Stimulated activated CD4-positive, alpha-beta T cell treated with anti-CD3 and anti-CD28 coated beads, Interleukin-12 subunit alpha, Interleukin-12 subunit beta, amount 100 ng/mL, for 24 hours (primary cell): ENCODE measurements at regions not wholly inside any gene's neighbourhood (a gene's known extent, or its start where the extent isn't known, plus 50 kb on each side); places are given as distances from the start of the nearest gene placed in this dataset.
"Not testable (repeated sequence)": the region's sequence is repeated elsewhere in the genome, so short reads cannot be mapped to it uniquely, and the experiment has no call there.

Source experiments
- DNase-seq, 2 experiments: peaks; one replicate each; pipeline ENCODE4 v3.0.0-alpha.2; 2020; ENCODE audit warnings: low read depth in 2 of 2

DNA sequence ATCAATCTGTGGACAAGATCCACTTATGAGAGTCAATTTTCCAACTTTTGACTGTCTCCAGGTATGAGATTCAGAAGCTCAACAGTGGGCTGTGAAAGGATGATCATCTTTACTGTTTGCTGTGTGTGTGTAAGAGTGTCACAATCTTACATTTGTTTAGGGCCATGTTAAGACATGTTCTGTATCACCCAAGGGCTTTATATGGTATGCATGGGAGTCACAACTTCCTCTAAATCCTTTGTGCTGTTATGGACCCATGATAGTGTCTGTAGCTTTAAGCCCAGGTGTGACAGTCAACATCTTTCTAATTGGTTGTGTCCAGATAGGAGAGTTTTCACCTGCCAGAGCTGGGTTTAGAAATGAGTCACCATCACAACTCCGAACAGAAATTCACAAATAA lies 70.2 kb downstream of the ZNF726 start:
- DNase-seq, result not testable (repeated sequence)

DNA sequence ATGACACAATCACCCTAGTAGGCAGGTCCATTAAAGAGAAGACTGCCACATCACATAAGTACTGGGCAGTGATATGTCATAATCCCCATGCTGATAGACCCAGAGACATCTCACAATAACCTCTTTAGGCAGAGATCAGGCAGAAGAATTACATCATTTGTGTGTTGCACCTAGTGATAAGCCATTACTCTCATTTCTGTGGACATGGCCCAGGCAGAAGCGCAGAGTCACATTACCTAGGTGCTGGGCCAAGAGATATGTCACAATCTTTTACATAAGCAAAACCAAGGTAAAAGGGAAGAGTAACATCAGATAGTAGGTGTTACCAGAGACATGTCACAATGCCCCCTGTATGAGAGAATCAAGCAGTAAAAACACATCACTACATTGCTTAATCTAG lies 71.9 kb downstream of the ZNF726 start:
- no peak for DNase-seq

DNA sequence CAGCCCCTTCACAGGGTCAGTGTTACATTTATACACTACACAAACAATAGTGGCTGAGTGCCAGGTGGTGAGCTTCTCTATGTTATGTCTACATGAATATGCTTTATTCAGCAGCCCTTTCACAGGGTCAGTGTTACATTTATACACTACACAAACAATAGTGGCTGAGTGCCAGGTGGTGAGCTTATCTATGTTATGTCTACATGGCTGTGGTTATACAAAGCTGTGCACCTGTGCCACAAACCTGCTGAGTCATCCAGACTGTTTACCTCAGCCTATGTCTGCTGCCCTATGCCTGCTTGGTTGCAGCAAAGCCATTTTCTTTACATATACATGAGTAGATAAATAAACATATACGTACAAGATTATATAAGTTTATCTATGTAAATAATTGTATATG lies 76.5 kb downstream of the ZNF726 start:
- DNase-seq, result no peak

- no peak for DNase-seq
These were observed 77.7 kb downstream of the ZNF726 start for GRCh38 chr19:23992348-23992747.

DNA sequence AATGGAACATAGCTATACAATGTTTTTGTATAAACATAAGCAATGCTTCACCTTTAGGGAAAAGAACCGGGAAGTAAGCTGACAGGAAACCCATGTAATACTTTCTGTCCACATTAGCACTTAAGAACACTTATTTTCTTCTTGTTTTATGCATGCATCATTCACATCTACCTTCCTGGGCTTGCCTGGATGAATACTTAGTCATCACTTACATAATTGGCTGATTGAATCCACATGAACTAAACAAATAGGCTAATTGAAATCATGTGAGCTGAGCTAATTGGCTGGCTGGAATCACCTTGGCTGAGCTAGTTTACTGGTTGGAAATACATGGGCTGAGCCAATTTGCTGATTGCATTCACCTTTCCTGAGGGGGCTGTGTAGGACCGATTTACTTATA lies 78.8 kb downstream of the ZNF726 start:
- DNase-seq, result no peak

- no peak for DNase-seq
These were observed 81.9 kb downstream of the ZNF726 start for GRCh38 chr19:23996549-23996948.

- DNase-seq, result no peak
These were observed 83.9 kb downstream of the ZNF726 start for GRCh38 chr19:23998568-23998967.

DNA sequence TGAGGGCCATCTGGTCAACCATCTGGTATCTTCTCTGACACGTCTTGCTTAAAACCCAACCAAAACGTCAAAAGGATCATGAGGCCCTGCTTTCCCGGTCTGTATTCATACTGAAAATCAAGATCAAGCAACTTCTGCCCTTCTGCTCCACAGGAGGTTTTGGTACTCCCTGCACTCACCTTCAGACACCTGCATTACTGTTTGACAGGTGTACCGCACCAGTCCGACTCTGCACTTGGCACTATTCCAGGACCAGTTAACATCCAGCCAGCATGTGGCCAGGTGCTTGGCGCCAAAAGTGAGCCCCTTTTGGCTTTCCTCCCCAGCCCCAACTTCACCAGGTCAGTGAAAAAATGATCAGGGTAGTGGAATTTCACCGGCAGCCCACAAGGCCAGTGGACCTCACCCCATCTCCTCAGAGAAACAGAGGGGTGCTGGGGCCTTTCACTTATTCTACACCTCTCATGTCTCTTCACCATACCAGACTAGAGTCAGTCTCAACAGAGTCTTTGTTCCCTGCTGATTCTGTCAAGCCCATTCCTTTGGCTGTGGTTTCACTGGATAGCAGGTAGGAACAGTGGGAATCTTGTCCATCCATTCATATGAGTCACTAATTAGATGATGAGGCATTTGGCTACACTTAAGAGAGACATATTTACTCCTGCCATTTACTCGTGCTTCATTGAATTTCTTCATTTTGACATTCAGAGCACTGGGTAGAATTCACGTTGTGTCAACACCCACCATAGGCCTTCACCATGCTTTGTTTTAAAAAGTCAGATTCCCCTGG lies 85.3 kb downstream of the ZNF726 start:
- DNase-seq, result no peak

DNA sequence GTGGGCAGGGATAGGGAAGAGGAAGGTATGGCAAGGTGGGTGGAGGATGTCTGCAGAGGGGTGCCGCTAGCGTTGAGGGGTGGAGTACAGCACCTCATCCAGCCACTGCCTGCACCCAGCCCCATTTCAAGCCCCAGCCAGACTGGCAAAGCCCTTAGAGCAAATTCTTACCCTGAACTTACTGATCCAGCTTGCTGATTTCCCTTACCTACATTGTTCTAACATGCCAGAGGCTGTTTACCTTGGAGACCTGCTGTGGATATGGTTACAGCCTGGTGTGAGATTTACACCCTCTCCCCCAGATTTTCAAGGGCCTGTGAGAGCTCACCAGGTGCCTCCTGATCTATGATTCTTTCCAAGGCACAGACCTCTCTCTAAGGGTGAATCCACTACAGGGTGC lies 86.0 kb downstream of the ZNF726 start:
- DNase-seq, result no peak

DNA sequence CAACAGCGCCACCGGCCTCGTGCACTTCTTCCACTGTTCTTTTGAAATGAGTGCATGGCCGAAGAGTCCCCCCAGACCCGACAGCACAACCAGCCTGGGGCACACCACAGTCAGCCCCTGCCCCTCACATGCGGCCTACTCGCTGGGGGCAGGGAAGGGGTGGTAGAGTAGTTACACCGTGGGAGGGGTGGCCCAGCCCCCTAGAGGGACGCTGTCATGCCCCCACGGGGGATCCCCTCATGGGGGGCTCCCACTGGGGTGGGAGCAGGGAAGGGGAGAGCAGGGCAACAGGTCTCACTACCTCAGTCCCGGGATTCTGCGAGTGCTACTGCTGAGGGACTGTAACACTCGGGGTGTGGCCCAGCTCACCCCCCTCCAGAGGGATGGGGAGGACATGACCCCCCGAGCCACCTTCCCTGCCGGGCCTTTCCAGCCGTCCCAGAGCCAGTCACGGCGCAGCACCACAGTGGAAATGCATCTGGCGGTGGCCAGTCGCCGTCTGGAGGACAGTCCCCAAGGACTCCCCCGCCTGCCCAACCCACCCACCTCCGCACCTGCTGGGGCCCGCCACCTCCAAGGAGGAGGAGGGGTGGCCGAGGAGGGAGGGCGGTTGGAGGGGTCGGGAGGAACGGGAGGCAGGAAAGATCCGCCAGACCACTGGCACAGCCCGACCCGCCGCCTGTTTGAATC lies 84.6 kb upstream of the ZNF254 start:
- no peak for DNase-seq

- no peak for DNase-seq
These were observed 83.5 kb upstream of the ZNF254 start for GRCh38 chr19:24003537-24003936.

DNA sequence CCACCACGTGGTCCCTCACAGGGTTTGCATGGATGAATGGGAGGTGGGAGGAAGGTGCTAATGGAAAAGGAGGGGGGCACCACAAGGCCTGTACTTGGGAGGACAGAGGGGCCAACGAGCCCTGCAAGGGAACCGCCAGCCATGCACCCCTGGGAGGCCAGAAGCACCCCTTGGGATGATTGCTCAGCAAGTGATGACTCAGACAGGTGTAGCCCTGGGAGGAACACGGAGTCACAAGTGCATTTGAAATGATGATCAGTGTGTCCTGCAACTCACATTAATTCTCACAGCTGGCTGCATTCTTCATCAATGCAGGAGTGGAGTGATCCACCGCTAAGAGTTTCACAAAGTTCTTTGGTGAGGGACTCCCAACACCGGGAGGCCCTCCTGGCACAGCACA lies 82.8 kb upstream of the ZNF254 start:
- no peak for DNase-seq

- DNase-seq, result no peak
These were observed 56.9 kb upstream of the ZNF254 start for GRCh38 chr19:24029941-24030636.

DNA sequence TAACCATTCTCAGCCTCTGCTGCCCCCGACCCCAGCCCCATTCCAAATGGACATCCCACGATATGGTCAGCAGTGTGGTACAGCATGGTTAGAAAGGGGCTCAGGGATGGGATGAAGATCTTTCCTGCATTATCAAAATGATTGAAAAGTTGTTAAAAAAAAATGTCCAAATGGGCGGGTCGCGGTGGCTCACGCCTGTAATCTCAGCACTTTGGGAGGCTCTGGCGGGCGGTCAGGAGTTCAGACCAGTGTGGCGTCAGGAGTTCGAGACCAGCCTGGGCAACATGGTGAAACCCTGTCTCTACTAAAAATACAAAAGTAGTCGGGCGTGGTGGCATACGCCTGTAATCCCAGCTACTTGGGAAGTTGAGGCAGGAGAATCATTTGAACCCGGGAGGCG lies 54.3 kb upstream of the ZNF254 start:
- no peak for DNase-seq

- DNase-seq, result peak; percentile 70 to 74
These were observed 53.6 kb upstream of the ZNF254 start for GRCh38 chr19:24033301-24033962.

DNA sequence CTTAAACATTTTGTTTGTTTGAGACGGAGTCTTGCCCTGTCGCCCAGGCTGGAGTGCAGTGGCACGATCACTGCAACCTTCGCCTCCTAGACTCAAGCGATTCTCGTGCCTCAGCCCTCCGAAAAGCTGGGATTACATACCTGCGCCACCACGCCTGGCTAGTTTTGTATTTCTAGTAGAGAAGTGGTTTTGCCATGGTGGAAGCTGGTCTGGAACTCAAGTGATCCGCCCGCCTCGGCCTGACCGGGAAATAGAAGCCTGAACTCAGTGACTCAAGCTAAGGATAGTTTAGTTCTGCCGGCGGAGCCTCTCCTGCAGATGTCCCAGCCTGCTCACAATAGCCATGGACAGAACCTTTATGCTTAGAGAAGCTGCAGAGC lies 53.0 kb upstream of the ZNF254 start:
- peak in 1 of 2 experiments; percentile 5 for DNase-seq

DNA sequence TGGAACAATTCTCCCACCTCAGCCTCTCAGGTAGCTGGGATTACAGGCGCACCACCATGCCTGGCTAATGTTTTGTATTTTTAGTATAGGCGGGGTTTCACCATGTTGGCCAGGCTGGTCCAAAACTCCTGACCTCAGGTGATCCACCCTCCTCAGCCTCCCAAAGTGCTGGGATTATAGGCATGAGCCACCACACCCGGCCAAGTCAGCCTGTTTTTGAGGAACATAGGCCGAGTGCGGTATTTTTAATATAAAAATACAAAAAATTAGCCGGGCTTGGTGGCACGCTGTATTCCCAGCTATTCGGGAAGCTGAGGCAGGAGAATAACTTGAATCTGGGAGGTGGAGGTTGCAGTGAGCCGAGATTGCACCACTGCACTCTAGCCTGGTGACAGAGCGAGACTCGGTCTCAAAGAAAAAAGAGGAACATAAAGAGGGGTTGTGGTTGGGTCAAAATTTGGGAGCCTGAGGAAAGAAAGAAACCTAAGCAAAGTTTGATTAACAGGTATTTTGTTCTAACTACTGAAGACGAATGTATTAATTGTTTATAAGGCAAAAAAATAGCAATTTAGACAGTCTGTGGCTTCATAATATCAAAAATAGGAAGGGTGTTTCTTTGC lies 51.6 kb upstream of the ZNF254 start:
- DNase-seq, result not testable (repeated sequence)
